GM18511 (cell line): ENCODE measurements at regions not wholly inside any gene's neighbourhood (a gene's known extent, or its start where the extent isn't known, plus 50 kb on each side); places are given as distances from the start of the nearest gene placed in this dataset.

Experiments
- ATAC-seq: cut with Tn5 transposase; IDR thresholded peaks from one replicate; pipeline ENCODE4 v1.9.1; 2021; ENCODE audit warnings: mild to moderate bottlenecking, moderate library complexity; ENCODE audit not compliant: unreplicated experiment

- no peak for ATAC-seq
Measured at GRCh38 chr7:25545124-25546008, 317.1 kb upstream of the NPVF start.

GRCh38 chr7:25546306-25546705, 318.0 kb upstream of the NPVF start:
- ATAC-seq: no peak

GRCh38 chr7:25549271-25549921, 321.1 kb upstream of the NPVF start:
- no peak for ATAC-seq

GRCh38 chr7:25550149-25550548, 321.9 kb upstream of the NPVF start:
- no peak for ATAC-seq

GRCh38 chr7:25552998-25553397, 324.7 kb upstream of the NPVF start:
- no peak for ATAC-seq

- ATAC-seq: no peak
Measured at GRCh38 chr7:25553580-25554291, 325.4 kb upstream of the NPVF start.

- no peak for ATAC-seq
Measured at GRCh38 chr7:25557379-25557917, 329.2 kb upstream of the NPVF start.

GRCh38 chr7:25557930-25558329, 329.6 kb upstream of the NPVF start:
- no peak for ATAC-seq

- no peak for ATAC-seq
Measured at GRCh38 chr7:25558605-25559004, 330.3 kb upstream of the NPVF start.

- no peak for ATAC-seq
Measured at GRCh38 chr7:25559581-25560367, 331.5 kb upstream of the NPVF start.

- no peak for ATAC-seq
Measured at GRCh38 chr7:25562673-25563182, 334.4 kb upstream of the NPVF start.

GRCh38 chr7:25565002-25565401, 336.7 kb upstream of the NPVF start:
- no peak for ATAC-seq

GRCh38 chr7:25565949-25566348, 337.7 kb upstream of the NPVF start:
- no peak for ATAC-seq

- ATAC-seq: no peak
Measured at GRCh38 chr7:25567430-25567829, 339.1 kb upstream of the NPVF start.

- ATAC-seq: no peak
Measured at GRCh38 chr7:25569765-25570164, 341.5 kb upstream of the NPVF start.

- no peak for ATAC-seq
Measured at GRCh38 chr7:25572423-25572822, 344.1 kb upstream of the NPVF start.

GRCh38 chr7:25574828-25575227, 346.5 kb upstream of the NPVF start:
- no peak for ATAC-seq

GRCh38 chr7:25575634-25576033, 347.3 kb upstream of the NPVF start:
- ATAC-seq: no peak

GRCh38 chr7:25578991-25579777, 350.9 kb upstream of the NPVF start:
- no peak for ATAC-seq

GRCh38 chr7:25579778-25580075, 351.4 kb upstream of the NPVF start:
- no peak for ATAC-seq
